Tibial nerve (tissue), 3 donors: ENCODE measurements at regions not wholly inside any gene's neighbourhood (a gene's known extent, or its start where the extent isn't known, plus 50 kb on each side); places are given as distances from the start of the nearest gene placed in this dataset.

Experiments used
- POLR2A ChIP-seq, 2 donors: fragments of 450-650 bp; IDR thresholded peaks; one replicate each; pipeline ENCODE4 v1.6.1; 2017; ENCODE audit warnings: antibody characterized with exemption in 2 of 2, mild to moderate bottlenecking in 2 of 2, moderate library complexity in 2 of 2
- TF ChIP-seq, protein P1 (sequence below), 5 experiments: fragments of 200-600 bp in 3 of 5; fragments of 450-650 bp in 2 of 5; sonication (generic) in 3 of 5; IDR thresholded peaks; one replicate each; pipeline ENCODE4 v1.5.1; 2016 to 2019; ENCODE audit warnings: antibody characterized with exemption in 5 of 5, mild to moderate bottlenecking in 3 of 5, moderate library complexity in 2 of 5

DNA sequence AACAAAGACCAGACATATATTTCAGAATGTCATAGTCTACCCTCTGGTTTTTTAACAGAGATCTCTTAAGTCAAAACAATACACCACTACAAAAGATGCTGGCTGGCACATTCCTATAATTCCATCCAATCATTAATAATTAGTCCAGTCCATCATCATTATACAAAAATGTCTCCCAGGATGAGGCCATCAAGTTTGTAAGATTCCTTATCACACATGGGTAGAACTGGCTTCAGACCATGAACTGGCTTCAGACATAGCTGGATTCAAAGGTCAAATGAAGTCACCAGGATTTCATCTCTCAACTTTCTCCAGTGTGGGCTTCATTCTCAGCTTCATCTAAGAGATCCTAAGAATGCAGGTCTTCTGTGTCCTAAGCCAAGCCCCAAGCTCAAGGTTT lies 147.1 kb downstream of the ENC1 start:
- TF ChIP-seq, protein P1, sequence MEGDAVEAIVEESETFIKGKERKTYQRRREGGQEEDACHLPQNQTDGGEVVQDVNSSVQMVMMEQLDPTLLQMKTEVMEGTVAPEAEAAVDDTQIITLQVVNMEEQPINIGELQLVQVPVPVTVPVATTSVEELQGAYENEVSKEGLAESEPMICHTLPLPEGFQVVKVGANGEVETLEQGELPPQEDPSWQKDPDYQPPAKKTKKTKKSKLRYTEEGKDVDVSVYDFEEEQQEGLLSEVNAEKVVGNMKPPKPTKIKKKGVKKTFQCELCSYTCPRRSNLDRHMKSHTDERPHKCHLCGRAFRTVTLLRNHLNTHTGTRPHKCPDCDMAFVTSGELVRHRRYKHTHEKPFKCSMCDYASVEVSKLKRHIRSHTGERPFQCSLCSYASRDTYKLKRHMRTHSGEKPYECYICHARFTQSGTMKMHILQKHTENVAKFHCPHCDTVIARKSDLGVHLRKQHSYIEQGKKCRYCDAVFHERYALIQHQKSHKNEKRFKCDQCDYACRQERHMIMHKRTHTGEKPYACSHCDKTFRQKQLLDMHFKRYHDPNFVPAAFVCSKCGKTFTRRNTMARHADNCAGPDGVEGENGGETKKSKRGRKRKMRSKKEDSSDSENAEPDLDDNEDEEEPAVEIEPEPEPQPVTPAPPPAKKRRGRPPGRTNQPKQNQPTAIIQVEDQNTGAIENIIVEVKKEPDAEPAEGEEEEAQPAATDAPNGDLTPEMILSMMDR (IDR thresholded peaks at IDR 0.05) = no peak
- TF ChIP-seq POLR2A (IDR thresholded peaks at IDR 0.05) = no peak
